ENCODE measurements at regions not wholly inside any gene's neighbourhood (a gene's known extent, or its start where the extent isn't known, plus 50 kb on each side); places are given as distances from the start of the nearest gene placed in this dataset.
"Not testable (repeated sequence)": the region's sequence is repeated elsewhere in the genome, so short reads cannot be mapped to it uniquely, and the experiment has no call there.

GRCh38 chr1:221867003-221867402, 125.1 kb upstream of the DUSP10 start:
- DNase-seq, result no peak

- no peak for DNase-seq
Measured at GRCh38 chr1:221865808-221866207, 123.9 kb upstream of the DUSP10 start.

DNA sequence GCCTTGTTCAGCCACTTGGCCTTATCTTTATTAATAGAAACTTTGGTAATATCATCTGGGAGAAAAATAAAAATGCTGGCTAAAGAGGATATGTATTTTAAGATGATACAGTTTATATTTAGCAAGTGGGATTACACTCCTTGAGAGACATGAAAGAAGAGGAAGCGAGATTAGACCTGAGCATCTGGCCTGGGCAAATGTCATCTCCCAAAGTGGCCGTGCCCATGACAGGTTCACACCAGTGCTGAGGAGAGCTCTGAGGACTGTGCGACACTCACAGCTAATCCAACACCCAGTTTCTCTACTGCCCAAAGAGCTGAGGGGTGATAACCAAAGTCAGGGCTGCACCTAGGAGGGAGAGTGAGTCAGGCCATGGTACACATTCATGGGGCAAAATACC, 121.7 kb upstream of the DUSP10 start:
- DNase-seq, result no peak

DNA sequence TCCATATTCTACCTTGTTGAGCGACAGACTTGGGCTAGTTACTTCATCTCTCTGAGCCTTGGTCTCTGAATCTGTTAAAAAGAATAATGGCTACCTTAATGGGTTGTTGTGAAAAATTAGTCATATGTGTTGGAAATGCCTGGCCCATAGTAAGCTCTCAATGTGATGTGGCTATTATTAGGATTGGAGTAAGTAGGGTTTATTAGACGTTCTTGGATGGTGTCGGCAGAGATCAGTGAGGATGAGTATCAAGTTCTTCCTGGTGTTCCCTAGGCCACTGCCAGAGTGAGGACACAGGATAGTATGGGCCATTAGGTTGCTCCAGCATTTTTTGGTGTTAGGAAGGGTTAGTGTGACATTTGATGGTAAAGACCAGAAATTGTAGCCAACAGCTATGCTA, 121.1 kb upstream of the DUSP10 start:
- no peak for DNase-seq

- no peak for DNase-seq
Measured at GRCh38 chr1:221858818-221859611, 117.1 kb upstream of the DUSP10 start.

GRCh38 chr1:221857094-221857444, 115.2 kb upstream of the DUSP10 start:
- DNase-seq, result not testable (repeated sequence)

DNA sequence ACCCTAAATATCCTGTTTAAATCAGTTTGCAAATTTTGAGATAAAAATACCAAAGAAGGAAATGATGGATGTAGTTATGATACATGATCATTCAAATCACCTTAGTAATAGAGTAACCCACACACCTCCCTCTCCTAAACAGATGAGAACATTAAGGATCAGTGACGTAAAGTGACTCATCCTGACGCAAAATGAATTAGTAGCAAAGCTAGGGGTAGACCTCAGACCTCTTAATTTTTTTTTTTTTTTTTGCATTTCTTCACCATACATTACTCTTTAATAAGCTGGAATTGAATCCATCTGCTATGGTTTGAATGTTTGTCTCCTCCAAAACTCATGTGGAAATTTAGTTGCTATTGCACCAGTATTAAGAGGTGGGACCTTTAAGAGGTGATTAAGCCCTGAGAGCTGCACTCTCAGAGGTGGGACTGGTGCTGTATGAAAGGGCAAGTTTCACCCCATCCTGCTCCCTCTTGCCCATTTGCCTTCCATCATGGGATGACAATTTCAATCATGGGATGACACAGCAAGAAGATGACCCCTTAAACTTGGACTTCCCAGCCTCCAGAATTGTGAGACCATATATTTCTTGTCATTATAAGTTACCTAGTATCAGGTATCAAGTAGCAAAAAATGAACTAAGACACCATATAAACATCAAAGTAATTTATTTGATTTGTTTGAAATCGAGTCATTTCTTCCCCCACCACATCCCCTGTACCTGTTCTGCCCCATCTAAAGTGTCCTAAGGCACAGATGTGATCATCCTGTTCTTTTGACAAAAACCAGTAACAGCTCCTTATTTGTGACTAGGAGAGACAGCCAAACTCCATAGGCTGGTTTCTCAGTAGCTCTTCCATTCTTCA, 114.6 kb upstream of the DUSP10 start:
- DNase-seq, result no peak

DNA sequence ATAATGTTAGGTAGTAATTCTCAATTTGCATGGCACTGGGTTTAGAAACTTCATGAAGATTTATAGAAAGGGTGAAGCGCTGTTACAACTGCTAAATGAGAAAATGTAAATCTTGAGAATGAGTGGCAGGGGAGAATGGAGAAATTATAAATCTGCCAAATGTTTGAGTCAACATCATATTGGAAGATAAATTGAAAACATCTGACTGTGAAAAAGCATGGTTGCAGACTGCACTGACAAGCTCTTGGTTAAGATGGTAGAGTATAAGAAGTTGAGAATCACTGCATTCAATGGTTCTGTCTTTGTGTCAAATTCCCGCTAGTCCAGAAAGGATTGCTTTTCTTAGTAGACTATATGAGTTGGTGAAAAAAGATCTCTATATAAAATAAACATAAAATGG, 113.3 kb upstream of the DUSP10 start:
- DNase-seq, result no peak

GRCh38 chr1:221851336-221851735, 109.4 kb upstream of the DUSP10 start:
- DNase-seq, result no peak

DNA sequence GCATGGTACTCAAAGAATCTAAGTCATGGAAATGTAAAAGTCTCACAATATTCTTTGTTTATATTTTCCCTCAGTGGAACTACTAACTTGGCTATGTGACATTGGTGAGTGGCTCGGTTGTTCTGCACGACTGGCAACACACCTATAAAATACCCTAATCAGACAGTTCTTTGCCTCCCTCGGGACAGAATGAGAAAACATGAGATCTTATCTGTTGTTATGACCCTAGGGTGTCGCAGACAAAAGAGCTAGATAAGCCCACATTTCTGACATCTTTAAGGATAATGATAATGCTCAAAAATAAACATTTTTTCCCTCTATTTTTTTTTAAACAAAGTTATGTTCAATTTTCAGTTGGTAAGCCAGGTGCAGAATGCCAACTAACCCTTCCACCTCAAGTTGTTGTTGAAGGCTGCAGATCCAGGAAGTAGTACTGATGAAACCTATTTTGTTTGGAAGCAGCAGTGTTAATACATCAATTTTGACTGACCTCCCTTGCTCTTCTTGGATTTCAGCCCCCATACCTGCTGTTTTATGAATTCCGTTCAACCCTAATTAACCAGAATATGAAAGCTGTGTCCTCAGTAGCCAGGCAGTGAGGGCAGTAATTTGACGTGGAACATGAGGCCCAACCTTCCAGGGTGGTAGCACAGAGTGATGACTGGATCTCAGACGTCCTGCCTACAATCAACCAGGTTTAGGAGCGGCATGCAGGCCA, 108.7 kb upstream of the DUSP10 start:
- no peak for DNase-seq

DNA sequence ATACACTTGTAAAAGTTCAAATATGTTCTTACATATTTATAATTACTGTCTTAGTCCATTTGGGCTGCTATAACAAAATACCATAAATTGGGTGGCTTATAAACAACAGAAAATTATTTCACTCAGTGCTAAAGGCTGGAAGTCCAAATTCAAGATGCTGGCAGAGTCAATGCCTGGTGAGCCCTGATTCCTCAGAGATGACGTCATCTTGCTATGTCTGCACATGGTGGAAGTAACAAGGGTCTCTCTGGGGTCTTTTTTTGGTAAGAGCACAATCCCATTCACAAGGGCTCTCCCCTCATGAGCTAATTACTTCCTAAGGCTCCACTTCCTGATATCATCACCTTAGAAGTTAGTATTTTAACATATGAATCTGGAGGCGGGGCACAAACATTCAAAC, 108.0 kb upstream of the DUSP10 start:
- no peak for DNase-seq

DNA sequence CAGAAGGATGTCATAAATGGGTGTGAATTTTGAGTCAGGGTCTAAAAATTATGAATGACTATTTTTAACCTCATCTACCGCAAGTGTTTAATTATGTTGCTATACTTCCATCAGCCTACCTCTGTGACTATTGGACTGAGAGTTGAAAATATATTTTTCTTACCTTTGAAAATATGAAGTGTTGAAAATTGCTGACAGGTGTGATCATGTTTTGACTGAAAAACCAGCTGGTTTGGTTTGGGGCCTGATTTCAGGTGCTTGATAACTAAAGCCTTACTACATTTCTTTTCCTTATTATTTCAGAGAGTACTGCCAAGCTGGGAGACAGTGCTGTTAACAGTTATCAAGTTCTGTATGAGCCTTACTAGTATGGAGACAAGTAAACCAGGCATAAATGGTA, 107.2 kb upstream of the DUSP10 start:
- no peak for DNase-seq

DNA sequence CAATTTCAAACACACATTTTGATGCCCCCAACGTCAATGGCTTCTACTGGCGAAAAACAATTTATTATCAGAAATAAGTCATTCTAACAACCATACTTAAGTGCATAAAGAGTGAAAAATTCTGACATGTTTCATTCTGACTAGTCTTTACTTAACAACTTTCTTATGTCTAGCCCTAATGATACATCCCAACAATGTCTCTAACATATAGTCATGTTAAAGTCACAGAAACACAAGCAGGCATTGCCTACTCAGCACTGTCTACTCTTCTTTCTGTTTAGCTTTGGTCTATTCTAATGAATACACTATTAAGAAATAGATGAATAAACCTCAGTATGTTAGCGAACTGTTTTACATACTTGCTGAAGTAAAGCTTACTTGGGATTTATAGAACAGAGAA, 105.8 kb upstream of the DUSP10 start:
- no peak for DNase-seq

DNA sequence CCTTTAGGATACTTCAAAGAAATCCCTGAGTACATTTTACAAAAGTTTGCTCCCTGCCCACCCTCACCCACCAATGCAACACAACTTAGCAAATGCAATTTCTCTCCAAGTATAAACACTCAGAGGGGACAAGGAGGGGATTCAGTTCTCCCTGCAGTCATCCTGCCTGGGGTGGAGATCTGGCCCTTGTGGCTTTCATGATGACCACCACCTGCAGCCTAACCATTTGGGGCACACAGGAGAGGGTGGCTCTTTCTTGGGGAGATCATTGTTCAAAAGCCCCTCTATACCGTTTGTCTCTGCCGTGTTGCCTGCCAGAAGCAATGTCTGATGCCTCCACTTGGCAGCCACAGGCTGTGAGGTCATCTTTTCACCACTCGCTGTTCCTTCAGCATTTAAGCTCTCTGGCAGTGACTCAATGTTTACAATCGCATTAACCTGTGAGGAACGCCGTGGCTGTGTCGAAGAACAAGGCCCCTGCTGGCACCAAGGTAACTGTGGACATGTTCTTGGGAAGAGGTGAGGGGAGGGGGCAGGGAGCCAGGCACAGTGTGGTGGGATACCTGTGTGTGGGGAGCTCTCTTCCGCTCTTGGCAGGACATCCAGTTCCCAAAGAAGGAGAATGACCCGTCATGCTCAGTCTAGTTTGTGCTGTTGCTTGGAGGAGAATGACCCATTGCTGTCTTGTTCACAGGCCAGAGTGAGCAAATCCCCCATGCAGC, 103.9 kb upstream of the DUSP10 start:
- DNase-seq, result no peak

- no peak for DNase-seq
Measured at GRCh38 chr1:221841983-221842335, 100.1 kb upstream of the DUSP10 start.

- no peak for DNase-seq
Measured at GRCh38 chr1:221841251-221841982, 99.5 kb upstream of the DUSP10 start.

DNA sequence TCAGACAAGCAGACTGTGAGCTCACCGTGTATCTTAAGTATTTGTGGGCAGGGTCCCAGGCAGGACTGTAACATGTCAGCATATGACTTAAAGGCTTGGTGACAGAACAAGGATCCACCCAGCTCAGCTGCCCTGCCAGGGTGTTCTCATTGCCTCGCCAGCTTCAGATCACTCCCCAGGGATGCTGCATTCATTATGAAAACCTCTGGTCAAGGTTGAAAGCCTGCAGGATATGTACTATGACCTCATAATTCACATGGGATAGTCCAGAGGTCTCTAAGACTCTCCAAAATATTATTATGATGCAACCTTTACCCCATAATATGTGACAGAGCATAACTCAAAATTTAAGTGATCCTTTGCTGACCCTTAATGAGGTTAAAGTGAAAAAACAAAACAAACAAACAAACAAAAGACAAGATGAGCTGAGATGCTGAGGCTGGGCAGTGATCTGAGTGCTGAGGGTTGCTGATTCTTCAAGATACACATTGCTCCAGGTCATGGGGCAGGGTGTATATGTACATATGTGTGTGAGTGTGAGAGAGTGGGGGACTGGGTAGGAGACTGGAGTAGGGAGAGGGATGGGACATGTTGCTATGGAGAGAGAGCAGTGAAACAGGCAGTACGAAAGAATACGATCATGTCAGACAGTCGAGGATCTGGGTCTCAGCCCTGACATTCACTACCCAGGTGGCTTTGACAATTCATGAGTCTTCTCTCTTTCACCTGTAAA, 98.8 kb upstream of the DUSP10 start:
- DNase-seq, result no peak

DNA sequence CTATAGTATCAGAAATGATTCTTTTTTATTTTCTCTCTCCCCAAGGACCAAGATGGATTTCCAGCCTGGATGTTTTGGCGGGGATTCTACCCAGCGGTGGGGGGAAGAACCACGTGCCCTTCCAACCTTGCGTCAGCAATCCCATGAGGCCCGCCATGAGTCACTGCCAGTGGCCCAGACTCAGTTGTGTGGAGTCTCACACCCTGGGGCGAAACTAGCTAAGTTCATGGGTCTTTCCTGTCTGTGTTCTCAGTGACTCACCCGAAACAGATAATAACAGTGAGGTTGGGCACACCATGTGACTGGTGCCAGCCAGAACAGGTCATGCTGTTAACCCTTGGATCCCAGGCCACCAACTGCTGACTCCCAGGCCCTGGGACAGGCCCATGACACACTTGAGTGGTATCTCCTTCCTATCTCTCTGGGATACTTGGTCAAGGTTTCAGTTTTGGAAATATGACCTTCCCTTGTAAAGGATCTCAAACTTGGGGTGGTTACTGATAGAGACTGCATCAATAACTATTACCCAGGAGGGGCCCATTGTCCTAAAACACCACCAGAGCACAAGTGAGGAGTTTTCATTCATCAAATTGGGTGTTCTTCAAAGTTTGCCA, 98.0 kb upstream of the DUSP10 start:
- DNase-seq, result peak; percentile 65

DNA sequence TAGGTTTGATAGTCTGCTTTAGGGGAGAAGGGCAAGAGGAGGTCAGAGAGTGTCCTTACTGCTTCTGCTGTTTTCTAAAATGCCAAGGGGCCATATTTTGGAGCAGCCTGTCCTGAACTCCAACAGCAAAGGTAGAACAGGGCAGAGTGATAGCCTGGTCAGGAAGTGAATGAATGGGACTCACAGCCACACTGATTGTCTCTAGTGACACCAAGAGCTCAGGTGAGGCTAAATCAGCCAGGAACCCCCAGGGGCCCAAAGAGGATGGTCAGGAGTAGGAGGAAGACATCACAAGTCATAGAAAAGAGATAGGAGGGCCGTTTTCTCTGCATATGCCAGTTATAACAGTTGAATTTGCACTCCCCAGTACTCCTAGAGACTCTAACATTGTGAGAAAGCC, 97.4 kb upstream of the DUSP10 start:
- no peak for DNase-seq

GRCh38 chr1:221837896-221838295, 96.0 kb upstream of the DUSP10 start:
- DNase-seq, result no peak

All from activated CD8-positive, alpha-beta memory T cell treated with anti-CD3 and anti-CD28 coated beads, Interleukin-2, amount 50 U/mL, for 4 hours (primary cell).